ENCODE measurements at regions not wholly inside any gene's neighbourhood (a gene's known extent, or its start where the extent isn't known, plus 50 kb on each side); places are given as distances from the start of the nearest gene placed in this dataset.
"Not testable (repeated sequence)": the region's sequence is repeated elsewhere in the genome, so short reads cannot be mapped to it uniquely, and the experiment has no call there.

GRCh38 chr2:56510610-56511009, 326.8 kb downstream of the CCDC85A start:
- DNase-seq (ENCODE audit: low read depth, low spot score), result no peak

DNA sequence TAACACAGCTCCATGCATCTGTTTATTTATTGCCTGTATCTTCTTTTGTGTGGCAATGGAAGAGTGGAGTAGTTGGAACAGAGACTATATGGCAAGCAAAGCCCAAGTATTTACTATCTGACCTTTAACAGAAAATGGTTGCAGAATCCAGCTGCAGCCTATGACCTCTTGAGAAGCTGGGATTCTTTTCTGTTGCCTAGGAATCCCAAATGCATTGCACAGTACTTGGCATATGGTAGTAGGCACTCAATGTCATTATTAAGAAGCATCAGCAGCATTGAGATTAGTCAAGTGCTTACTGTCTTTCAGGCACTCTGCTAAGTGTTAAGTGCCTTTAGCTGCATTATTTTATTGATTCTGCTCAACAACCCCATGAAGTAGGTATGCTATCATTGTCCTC, 331.6 kb downstream of the CCDC85A start:
- no peak for DNase-seq (ENCODE audit: low read depth, low spot score)

- no peak for DNase-seq (ENCODE audit: low read depth, low spot score)
Observed at GRCh38 chr2:56519806-56520205, 336.0 kb downstream of the CCDC85A start.

DNA sequence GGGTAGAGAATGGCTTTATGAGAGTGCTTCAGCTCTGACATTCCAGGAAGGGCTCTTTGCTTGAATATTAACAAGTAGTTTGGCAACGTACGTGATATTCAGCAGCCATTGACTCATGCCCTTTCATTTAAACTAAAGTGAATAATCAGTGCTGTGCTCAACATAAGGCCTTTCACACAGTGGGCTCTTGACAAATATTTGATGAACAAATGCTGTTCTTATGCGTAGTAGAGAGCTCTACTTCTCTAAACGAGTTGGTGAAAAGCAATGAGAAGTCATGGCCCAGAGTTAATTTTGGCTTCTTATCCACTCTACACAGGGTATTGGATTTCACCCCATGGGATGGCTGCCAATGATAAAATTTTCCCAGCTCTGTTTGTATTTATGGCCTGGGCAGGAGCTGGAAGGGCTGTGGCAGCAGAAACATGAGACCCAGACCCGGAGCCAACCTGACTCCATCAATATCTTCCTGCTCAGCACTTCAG, 338.9 kb downstream of the CCDC85A start:
- DNase-seq (ENCODE audit: low read depth, low spot score), result no peak

DNA sequence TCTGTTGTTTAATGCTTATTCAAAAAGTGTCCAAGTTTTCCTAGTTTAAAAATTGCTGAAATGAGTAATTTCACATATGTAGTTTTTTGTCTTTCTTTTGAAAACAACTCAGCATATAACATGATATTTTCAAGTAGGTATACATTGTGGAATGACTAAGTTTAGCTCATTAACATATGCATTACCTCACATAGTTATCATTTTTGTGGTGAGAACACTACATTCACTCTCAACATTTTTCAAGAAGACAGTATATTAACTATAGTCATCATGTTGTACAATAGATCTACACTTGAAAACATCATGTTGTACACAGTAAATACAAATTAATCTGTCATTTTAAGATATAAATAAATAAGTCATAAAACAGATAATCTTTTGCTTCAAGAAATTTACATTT, 340.0 kb downstream of the CCDC85A start:
- DNase-seq (ENCODE audit: low read depth, low spot score), result no peak

- DNase-seq (ENCODE audit: low read depth, low spot score), result no peak
Observed at GRCh38 chr2:56531668-56532420, 348.1 kb downstream of the CCDC85A start.

DNA sequence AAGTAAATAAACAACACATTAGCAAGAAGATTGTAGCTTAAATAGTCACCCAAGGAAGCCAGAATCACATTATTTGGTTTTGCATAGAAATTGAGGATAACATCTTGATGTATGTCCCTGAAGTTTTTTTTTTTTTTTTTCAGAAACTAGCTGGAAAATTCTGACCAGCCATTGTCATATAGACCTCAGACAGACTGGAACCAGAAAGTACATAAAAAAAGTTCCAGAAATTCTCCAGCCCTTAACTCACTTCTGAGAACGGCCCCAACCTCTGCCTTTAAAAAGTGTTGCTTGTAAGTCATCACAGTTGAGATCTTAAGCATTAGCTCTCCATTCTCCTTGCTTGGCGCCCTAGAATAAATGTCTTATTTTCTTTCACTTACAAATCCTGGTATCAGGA, 350.5 kb downstream of the CCDC85A start:
- DNase-seq (ENCODE audit: low read depth, low spot score), result no peak

GRCh38 chr2:56537756-56538155, 354.0 kb downstream of the CCDC85A start:
- no peak for DNase-seq (ENCODE audit: low read depth, low spot score)

DNA sequence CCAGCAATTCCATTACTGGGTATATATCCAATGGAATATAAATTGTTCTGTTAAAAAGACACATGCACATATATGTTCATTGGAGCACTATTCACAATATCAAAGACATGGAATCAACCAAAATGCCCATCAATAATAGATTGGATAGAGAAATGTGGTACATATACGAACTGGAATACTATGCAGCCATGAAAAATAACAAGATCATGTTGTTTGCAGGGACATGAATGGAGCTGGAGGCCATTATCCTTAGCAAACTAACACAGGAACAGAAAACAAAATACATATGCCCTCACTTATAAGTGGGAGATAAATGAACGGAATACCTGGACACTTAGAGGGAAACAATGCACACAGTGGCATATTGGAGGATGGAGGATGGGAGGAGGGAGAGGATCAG, 355.8 kb downstream of the CCDC85A start:
- DNase-seq (ENCODE audit: low read depth, low spot score), result no peak

DNA sequence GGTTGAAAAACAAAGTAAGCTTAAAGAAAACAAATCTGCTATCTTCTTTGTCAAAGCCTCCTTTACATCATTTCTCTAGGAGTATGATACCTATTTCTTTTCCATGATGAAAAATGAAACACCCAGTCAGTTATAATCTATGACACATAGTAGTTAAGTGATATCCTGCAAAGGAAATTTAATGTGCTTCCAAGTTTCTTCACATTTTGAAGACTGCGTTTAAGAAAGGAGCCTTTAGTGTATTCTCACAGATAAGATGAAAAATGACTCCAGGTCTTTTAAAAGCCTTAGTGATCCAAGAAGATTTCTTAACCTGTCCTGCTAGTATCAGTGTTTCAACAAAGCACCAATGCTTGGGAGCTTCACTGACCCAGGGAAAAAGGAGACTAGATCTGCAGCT, 356.7 kb downstream of the CCDC85A start:
- DNase-seq (ENCODE audit: low read depth, low spot score), result no peak

GRCh38 chr2:56540916-56541315, 357.1 kb downstream of the CCDC85A start:
- no peak for DNase-seq (ENCODE audit: low read depth, low spot score)

DNA sequence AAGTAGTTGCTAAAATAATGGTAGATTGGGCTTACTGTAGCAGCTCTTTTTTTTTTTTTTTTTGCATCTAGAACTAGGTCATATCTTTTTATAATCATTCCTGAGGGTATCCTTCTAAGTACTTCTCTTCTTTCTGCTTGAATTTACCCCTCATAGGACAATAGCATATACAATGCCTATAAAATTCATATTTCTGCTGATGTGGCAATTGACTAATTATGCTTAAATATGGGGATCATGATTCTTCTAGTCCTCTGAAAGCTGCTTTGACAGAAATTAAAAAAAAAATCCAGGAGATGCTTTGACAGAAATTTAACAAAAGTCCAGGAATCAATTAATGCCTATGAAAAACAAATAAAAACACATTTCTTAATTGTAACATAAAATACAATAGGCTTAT, 358.4 kb downstream of the CCDC85A start:
- no peak for DNase-seq (ENCODE audit: low read depth, low spot score)

GRCh38 chr2:56565143-56565542, 381.4 kb downstream of the CCDC85A start:
- DNase-seq (ENCODE audit: low read depth, low spot score), result no peak

DNA sequence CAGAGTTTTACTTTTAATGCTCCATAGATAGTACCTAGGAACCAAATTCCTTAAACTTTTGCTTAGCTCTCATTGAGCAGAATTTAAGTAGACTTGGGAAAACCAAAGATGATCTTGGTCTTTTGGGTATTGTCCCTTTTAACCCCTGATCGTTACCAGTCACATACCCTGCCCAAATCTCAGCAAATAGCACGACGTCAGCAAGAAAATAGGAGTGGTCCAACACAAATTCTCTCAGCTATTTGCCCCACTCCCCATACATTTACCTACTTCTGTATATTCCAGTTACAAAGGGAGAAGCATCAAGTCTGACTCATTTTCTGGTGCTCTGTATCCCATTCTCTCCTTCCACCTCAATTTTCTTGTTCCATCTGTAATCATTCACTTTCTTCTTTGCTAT, 387.3 kb downstream of the CCDC85A start:
- DNase-seq (ENCODE audit: low read depth, low spot score), result no peak

DNA sequence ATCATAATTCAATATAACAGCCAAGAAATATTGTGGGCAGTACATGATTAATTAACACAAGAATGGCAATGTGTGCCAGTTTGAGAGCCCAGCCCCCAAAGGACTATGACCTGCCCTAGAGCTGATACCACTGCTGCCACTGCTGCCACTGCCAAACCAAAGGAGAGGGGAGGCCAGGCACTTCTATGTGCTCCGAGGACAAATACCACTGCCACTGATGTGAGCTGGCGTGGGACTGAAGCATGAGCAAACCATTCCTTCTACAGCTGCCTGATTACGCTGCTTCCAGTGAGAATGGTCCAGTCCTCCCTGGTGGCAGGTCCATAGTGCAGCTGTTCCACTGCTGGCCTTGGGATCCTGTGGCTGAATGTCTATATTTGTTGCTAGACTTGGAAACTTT, 392.2 kb downstream of the CCDC85A start:
- DNase-seq (ENCODE audit: low read depth, low spot score), result no peak

DNA sequence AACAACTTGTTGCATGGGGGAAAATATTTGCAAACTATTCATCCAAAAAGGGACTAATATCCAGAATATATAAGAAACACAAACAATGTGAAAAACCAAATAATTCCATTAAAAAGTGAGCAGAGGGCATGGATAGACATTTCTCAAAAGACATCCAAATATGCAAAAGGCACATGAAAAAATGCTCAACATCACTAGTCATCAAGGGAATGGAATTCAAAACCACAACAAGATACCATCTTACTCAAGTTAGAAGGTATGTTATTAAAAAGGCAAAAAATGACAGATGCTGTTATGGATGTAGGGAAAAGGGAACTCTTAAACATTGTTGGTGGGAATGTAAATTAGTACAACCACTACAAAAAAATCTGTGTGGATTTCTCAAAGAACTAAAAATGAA, 396.5 kb downstream of the CCDC85A start:
- DNase-seq (ENCODE audit: low read depth, low spot score), result no peak

DNA sequence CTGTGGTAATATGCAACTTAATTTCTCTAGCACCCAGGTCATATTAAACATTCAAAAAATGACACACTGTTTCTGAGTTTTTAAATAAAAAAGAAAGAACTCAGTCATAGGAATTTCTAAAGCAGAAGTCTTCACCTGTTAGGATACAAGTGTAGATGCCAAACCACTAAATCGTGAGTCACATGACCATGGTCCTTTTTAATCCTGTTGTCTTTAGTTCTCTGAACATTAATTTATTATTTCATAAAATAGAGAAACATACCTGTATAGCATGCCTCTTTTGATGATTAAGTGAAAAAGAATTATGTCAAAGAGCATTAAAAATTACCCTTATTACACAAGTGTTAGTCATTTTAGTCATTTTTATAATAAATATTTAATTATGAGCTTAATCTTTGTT, 398.8 kb downstream of the CCDC85A start:
- DNase-seq (ENCODE audit: low read depth, low spot score), result no peak

DNA sequence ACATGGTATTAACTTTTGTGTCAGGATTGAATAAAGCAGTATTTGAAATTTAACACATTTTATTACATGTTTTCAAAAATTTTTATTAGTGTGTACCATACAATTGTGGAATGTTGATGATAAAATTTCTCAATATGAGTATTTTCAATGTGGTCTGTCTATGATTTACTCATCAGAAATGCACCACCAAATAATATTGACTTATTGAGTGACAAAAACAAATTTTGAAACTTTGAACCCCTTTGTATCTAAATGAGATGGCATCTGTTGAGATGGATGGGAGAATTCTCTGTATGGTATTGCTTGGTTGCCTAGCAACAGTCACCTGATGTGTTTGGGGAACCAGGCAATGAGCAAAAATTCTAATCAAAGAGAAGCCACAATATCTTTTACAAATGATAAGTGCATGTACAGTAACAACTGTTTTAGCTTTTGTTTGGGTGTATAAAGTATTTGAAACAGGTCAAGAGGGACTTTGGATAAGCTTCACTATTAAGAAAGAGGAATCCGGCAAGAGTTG, 400.1 kb downstream of the CCDC85A start:
- no peak for DNase-seq (ENCODE audit: low read depth, low spot score)

DNA sequence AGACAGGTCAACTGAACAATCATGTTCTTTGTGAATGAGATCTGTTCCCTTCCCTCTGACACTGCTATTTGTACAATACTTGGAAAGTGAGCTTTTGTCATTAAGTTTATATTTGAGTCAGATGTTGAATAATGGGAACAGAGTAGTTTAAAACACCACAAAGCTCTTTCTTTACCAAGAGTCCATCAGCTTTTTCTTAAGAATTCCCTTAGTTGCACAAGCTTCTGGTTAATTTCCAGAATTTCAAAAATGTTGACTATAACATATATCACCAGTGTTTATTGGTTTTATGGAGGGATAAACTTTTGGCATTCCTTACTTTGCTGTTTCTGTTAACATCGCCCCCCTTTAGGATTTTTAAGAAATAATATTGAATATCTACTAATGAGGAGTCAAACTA, 403.7 kb downstream of the CCDC85A start:
- no peak for DNase-seq (ENCODE audit: low read depth, low spot score)

DNA sequence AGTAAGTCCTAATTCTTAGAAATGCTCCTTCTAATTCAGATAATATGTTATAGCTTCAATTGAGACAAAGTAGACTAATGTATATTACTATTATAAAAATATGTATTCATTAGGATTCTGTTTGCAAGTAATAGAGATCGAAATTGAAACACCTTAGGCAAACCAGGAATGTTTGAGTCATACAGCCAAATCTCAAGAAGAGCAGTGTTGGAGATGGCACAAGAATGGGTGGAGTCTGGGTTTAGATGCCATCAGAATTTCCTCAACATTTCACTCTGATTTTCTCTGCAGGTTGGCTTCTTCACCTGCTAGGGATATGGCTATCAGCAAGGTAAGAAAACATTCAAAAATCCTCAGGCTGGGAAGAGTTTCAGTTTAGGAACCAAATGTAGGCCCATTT, 405.4 kb downstream of the CCDC85A start:
- DNase-seq (ENCODE audit: low read depth, low spot score), result no peak

DNA sequence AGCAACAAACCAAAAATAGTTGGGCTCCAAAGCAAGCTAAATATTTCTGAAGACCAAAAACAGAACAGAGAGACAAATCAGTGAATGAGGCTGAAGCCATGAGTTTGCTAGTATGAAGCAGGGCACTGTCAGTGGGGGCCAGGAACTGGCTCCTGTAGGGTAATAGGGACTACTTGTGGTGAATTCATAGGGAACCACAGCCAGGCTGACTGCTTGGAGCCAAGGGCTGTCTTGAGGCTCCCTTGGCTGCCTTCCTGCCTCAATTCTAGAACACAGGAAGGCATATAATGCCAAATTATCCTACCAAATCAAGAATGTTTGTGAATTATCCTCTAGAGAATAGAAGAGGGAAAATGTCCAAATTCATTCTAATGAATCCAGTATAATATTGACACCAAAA, 406.0 kb downstream of the CCDC85A start:
- no peak for DNase-seq (ENCODE audit: low read depth, low spot score)

DNA sequence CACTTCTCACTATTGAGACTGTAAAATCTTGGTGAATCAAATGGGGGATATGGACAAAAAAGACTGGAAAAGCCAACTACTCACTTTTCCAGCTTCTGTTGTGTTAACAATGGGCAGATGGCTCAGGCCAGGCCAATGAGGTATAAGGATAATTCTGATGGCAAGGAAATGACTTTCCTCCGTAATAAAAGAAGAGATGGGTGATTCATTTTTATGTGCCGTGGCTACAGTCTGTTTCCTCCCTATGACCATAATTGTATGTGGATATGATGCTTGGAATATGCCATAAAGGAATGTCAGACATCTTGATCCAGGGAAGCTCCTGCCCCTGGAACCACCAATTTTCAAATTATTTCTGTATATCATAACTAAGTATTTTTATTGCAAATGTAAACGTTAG, 406.8 kb downstream of the CCDC85A start:
- DNase-seq (ENCODE audit: low read depth, low spot score), result no peak

GRCh38 chr2:56606086-56606485, 422.3 kb downstream of the CCDC85A start:
- not testable (repeated sequence) for DNase-seq (ENCODE audit: low read depth, low spot score)

DNA sequence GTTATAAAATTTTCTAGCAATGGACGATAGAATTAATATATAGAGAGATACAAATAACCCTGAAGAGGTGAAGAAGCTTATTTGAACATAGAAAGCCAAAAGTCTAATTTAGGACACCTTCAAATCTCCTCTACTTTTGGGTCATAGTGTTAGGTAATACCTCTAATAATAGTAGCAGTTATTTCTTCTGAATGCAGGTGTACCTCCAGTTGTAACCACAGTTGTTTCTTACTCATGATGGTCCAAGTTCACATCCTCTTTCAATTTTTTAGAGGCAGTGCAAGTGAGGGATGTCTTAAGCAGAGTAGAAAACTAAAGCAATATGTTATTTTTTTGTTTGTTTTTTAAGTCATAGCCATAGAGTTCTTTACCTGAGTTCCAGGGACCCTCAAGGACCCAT, 429.5 kb downstream of the CCDC85A start:
- no peak for DNase-seq (ENCODE audit: low read depth, low spot score)
